ENCODE measurements at regions not wholly inside any gene's neighbourhood (a gene's known extent, or its start where the extent isn't known, plus 50 kb on each side); places are given as distances from the start of the nearest gene placed in this dataset.
A peak's percentile ranks its signal among the peaks of the same experiment; 100 is the strongest.

DNA sequence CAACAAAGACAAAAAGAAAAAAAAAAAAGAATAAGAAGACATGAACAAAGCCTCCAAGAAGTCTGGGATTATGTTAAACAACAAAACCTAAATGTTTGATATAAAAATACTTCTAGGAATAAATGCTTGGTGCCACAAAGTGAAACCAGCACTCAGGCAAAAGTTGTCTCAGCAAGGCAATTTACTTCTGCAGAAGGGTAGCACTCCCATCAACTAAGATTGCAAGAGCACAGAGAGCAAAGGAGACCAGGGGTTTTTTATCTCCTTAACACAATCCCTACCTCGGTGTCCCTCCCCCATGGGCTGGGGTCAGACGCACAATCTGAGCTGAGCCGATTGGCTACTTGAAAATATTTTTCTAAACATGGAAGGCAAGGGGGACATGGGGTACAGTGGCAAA is 381.3 kb upstream of the SLC24A2 start:
- no peak for DNase-seq (ENCODE audit: low spot score)
- Mint-ChIP-seq H3K9me3 (peaks cover 57% of the 10 kb centered on the region), H3K27ac (no peak overlapping the region), H3K4me1 (ENCODE audit: low read depth) (no peaks in the 10 kb centered on the region), H3K4me3 (no peak overlapping the region), H3K27me3 (ENCODE audit: low read depth) (peaks cover 26% of the 10 kb centered on the region), H3K36me3 (ENCODE audit: low read depth) (peaks cover 7% of the 10 kb centered on the region)

GRCh38 chr9:20152151-20152725 is 363.4 kb upstream of the SLC24A2 start:
- peaks cover 11% of the 10 kb centered on the region for H3K27me3 Mint-ChIP-seq (ENCODE audit: low read depth)
- H3K4me1 Mint-ChIP-seq (ENCODE audit: low read depth) = no peaks in the 10 kb centered on the region
- no peaks in the 10 kb centered on the region for H3K36me3 Mint-ChIP-seq (ENCODE audit: low read depth)
- no peaks in the 10 kb centered on the region for H3K9me3 Mint-ChIP-seq
- no peak for DNase-seq (ENCODE audit: low spot score)
- H3K4me3 Mint-ChIP-seq = no peak overlapping the region
- no peak overlapping the region for H3K27ac Mint-ChIP-seq

DNA sequence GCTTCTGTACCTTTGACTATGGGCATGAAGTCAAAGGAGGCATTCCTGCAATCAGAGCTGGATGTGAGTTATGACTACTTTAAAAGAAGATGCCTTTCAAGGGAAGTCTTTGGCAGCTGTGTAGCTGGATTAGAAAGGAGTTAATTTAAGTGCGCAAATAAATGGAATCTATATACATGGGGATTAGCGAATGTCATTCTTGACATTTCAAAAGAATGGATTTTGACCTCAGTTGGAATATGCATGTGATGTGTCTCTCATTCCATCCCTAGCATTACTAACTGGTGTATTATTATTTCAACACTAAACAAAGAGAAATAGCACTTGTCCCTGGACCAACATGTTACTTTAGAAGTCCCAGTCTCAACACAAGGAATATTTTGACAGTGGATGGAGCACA is 359.6 kb upstream of the SLC24A2 start:
- peaks cover 7% of the 10 kb centered on the region for H3K27me3 Mint-ChIP-seq (ENCODE audit: low read depth)
- H3K4me3 Mint-ChIP-seq = no peak overlapping the region
- no peak for DNase-seq (ENCODE audit: low spot score)
- no peak overlapping the region for H3K27ac Mint-ChIP-seq
- peaks cover 2% of the 10 kb centered on the region for H3K4me1 Mint-ChIP-seq (ENCODE audit: low read depth)
- H3K9me3 Mint-ChIP-seq = no peaks in the 10 kb centered on the region
- H3K36me3 Mint-ChIP-seq (ENCODE audit: low read depth) = no peaks in the 10 kb centered on the region

GRCh38 chr9:20144197-20144596 is 355.4 kb upstream of the SLC24A2 start:
- H3K36me3 Mint-ChIP-seq (ENCODE audit: low read depth) = no peaks in the 10 kb centered on the region

DNA sequence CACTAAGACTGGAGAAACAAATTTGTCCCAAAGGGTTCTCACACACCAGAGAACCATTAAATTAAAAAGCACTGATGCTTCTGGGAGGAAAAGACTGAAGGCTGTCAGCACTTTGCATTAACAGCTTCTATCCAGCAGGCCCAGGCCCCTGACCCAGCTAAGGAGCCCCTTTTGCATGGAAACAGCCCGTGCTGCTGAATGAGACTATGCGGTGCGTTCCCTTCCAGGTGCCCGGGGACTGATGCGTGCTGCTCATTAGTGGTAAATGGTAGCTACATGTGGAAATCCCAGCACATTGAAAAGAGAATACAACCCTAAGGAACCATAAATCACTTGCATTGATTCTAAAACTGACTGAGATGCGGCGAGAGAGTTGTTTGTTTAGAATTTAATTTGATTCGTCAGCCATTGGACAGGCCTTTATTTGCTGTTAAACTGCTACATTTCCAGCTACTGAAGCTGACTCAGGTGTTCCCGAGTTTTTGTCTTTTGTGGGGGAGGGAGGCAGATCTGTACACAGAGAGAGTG is 351.0 kb upstream of the SLC24A2 start:
- Mint-ChIP-seq H3K4me3 (no peak overlapping the region), H3K27me3 (ENCODE audit: low read depth) (peaks cover 3% of the 10 kb centered on the region), H3K4me1 (ENCODE audit: low read depth) (peaks cover 2% of the 10 kb centered on the region), H3K9me3 (no peaks in the 10 kb centered on the region), H3K27ac (no peak overlapping the region), H3K36me3 (ENCODE audit: low read depth) (no peaks in the 10 kb centered on the region)
- no peak for DNase-seq (ENCODE audit: low spot score)

More at GRCh38 chr9:20144197-20144596, 355.4 kb upstream of the SLC24A2 start:
- no peak for DNase-seq (ENCODE audit: low spot score)
- H3K27ac Mint-ChIP-seq = no peak overlapping the region
- H3K9me3 Mint-ChIP-seq = no peaks in the 10 kb centered on the region
- peaks cover 2% of the 10 kb centered on the region for H3K4me1 Mint-ChIP-seq (ENCODE audit: low read depth)
- peaks cover 3% of the 10 kb centered on the region for H3K27me3 Mint-ChIP-seq (ENCODE audit: low read depth)
- H3K4me3 Mint-ChIP-seq = peak overlapping the region; percentile 35

DNA sequence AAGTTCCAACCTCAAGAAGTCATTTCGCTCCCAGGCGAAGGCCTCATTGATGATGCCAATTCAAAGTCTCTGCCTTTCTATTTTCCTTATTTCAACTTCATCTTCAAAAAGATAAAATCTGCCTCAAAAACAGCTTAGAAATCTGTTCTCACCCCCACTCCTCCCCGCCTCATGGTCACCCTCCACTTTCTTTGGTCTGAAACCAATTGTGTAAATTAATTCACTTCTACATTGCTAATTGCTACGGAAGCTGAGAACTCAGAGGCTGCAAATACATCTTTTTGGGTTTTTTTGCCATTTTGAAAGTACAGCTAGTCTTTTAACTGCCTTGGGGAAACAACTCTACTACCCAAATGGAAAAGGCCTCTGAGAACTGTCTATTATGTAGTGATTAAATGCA is 350.0 kb upstream of the SLC24A2 start:
- peaks cover 3% of the 10 kb centered on the region for H3K27me3 Mint-ChIP-seq (ENCODE audit: low read depth)
- no peaks in the 10 kb centered on the region for H3K9me3 Mint-ChIP-seq
- no peak overlapping the region for H3K4me3 Mint-ChIP-seq
- no peaks in the 10 kb centered on the region for H3K36me3 Mint-ChIP-seq (ENCODE audit: low read depth)
- no peak for DNase-seq (ENCODE audit: low spot score)
- H3K27ac Mint-ChIP-seq = no peak overlapping the region
- H3K4me1 Mint-ChIP-seq (ENCODE audit: low read depth) = peaks cover under 1% of the 10 kb centered on the region

- H3K27me3 Mint-ChIP-seq (ENCODE audit: low read depth) = peaks cover 3% of the 10 kb centered on the region
- no peak overlapping the region for H3K27ac Mint-ChIP-seq
- H3K4me3 Mint-ChIP-seq = no peak overlapping the region
- DNase-seq (ENCODE audit: low spot score) = no peak
- no peaks in the 10 kb centered on the region for H3K9me3 Mint-ChIP-seq
- H3K36me3 Mint-ChIP-seq (ENCODE audit: low read depth) = no peaks in the 10 kb centered on the region
- no peaks in the 10 kb centered on the region for H3K4me1 Mint-ChIP-seq (ENCODE audit: low read depth)
These were observed 349.3 kb upstream of the SLC24A2 start for GRCh38 chr9:20138116-20138515.

GRCh38 chr9:20137425-20137824 is 348.6 kb upstream of the SLC24A2 start:
- Mint-ChIP-seq H3K9me3 (no peaks in the 10 kb centered on the region), H3K27me3 (ENCODE audit: low read depth) (peaks cover 3% of the 10 kb centered on the region), H3K36me3 (ENCODE audit: low read depth) (no peaks in the 10 kb centered on the region), H3K4me3 (no peak overlapping the region), H3K27ac (no peak overlapping the region), H3K4me1 (ENCODE audit: low read depth) (no peaks in the 10 kb centered on the region)
- no peak for DNase-seq (ENCODE audit: low spot score)

DNA sequence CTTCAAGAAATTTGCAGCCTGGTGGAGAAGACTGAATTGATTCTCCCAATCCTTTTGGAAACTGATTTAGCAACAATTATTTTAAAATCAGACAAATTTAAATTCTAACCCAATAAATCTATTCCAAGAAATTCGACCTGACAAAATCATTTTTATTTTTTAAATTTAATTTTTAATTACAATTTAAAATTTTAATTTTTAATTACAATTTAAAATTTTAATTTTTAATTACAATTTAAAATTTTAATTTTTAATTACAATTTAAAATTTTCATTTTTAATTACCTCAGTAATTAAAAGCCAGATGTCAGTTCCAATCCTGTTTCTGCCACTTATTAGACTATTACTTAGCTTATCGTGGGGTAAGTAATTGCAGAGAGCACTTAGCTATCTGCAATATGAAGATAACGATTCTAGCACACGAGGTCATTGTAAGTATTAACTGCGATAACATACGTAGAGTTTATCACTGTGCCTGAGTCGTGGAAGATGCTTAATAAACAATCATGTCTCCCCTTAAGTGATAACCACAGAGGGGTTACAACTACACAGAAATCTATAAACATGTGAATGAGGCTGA is 346.4 kb upstream of the SLC24A2 start:
- no peaks in the 10 kb centered on the region for H3K36me3 Mint-ChIP-seq (ENCODE audit: low read depth)
- no peaks in the 10 kb centered on the region for H3K9me3 Mint-ChIP-seq
- H3K4me3 Mint-ChIP-seq = no peak overlapping the region
- H3K4me1 Mint-ChIP-seq (ENCODE audit: low read depth) = no peaks in the 10 kb centered on the region
- no peak for DNase-seq (ENCODE audit: low spot score)
- H3K27me3 Mint-ChIP-seq (ENCODE audit: low read depth) = peaks cover 3% of the 10 kb centered on the region
- no peak overlapping the region for H3K27ac Mint-ChIP-seq

GRCh38 chr9:20125727-20126126 is 336.9 kb upstream of the SLC24A2 start:
- no peaks in the 10 kb centered on the region for H3K36me3 Mint-ChIP-seq (ENCODE audit: low read depth)
- no peak overlapping the region for H3K27ac Mint-ChIP-seq
- no peak overlapping the region for H3K4me3 Mint-ChIP-seq
- no peaks in the 10 kb centered on the region for H3K9me3 Mint-ChIP-seq
- peaks cover 14% of the 10 kb centered on the region for H3K27me3 Mint-ChIP-seq (ENCODE audit: low read depth)
- DNase-seq (ENCODE audit: low spot score) = no peak
- H3K4me1 Mint-ChIP-seq (ENCODE audit: low read depth) = no peaks in the 10 kb centered on the region

- no peaks in the 10 kb centered on the region for H3K36me3 Mint-ChIP-seq (ENCODE audit: low read depth)
- H3K4me1 Mint-ChIP-seq (ENCODE audit: low read depth) = no peaks in the 10 kb centered on the region
- H3K27me3 Mint-ChIP-seq (ENCODE audit: low read depth) = peaks cover 7% of the 10 kb centered on the region
- no peak overlapping the region for H3K4me3 Mint-ChIP-seq
- peaks cover 11% of the 10 kb centered on the region for H3K9me3 Mint-ChIP-seq
- no peak for DNase-seq (ENCODE audit: low spot score)
- no peak overlapping the region for H3K27ac Mint-ChIP-seq
These were observed 330.7 kb upstream of the SLC24A2 start for GRCh38 chr9:20119566-20119965.

DNA sequence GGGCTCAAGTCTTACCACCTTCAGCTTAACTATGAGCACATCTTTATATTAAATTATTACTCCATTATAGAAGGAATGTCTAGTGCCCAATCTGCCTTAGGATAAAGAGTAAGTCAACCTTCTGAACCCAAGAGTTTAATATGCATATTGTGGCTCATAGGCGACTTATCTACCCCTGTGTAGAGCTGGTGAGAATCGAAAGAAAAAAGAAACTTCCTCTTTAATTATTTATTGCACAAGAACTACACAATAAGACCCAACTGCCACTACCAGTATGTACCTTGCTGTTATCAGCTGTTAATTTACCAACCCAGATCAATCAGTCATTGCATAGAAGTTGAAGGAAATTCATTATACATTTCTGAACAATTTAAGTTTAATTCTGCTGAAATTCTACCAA is 329.1 kb upstream of the SLC24A2 start:
- Mint-ChIP-seq H3K4me1 (ENCODE audit: low read depth) (no peaks in the 10 kb centered on the region), H3K27ac (no peak overlapping the region), H3K36me3 (ENCODE audit: low read depth) (no peaks in the 10 kb centered on the region), H3K4me3 (no peak overlapping the region), H3K9me3 (peaks cover 12% of the 10 kb centered on the region), H3K27me3 (ENCODE audit: low read depth) (peaks cover 6% of the 10 kb centered on the region)
- DNase-seq (ENCODE audit: low spot score) = no peak

- no peak for DNase-seq (ENCODE audit: low spot score)
- Mint-ChIP-seq H3K9me3 (peaks cover 12% of the 10 kb centered on the region), H3K36me3 (ENCODE audit: low read depth) (no peaks in the 10 kb centered on the region), H3K27ac (no peak overlapping the region), H3K4me1 (ENCODE audit: low read depth) (no peaks in the 10 kb centered on the region), H3K4me3 (no peak overlapping the region), H3K27me3 (ENCODE audit: low read depth) (peaks cover 6% of the 10 kb centered on the region)
These were observed 328.6 kb upstream of the SLC24A2 start for GRCh38 chr9:20117482-20117881.

- peaks cover 6% of the 10 kb centered on the region for H3K27me3 Mint-ChIP-seq (ENCODE audit: low read depth)
- H3K4me1 Mint-ChIP-seq (ENCODE audit: low read depth) = no peaks in the 10 kb centered on the region
- H3K27ac Mint-ChIP-seq = no peak overlapping the region
- H3K36me3 Mint-ChIP-seq (ENCODE audit: low read depth) = no peaks in the 10 kb centered on the region
- peaks cover 12% of the 10 kb centered on the region for H3K9me3 Mint-ChIP-seq
- H3K4me3 Mint-ChIP-seq = no peak overlapping the region
- no peak for DNase-seq (ENCODE audit: low spot score)
These were observed 326.1 kb upstream of the SLC24A2 start for GRCh38 chr9:20114974-20115373.

Data from T-helper 2 cell treated with Interferon-gamma antibody and Interleukin-4, amounts not matched to agents 5 μg/mL and 100 μg/mL, for 36 hours (primary cell).